ENCODE measurements at regions not wholly inside any gene's neighbourhood (a gene's known extent, or its start where the extent isn't known, plus 50 kb on each side); places are given as distances from the start of the nearest gene placed in this dataset.

GRCh38 chr4:38406243-38406642, 257.8 kb upstream of the KLF3 start:
- no peak for TF ChIP-seq POLR2A (IDR thresholded peaks at IDR 0.05)
- TF ChIP-seq POLR2AphosphoS5 (IDR thresholded peaks at IDR 0.05): no peak
- no peak for TF ChIP-seq CTCF (IDR thresholded peaks at IDR 0.05 in 8 of 11, conservative IDR thresholded peaks at IDR 0.05 in 3 of 11)

GRCh38 chr4:38409852-38410251, 254.1 kb upstream of the KLF3 start:
- no peak for TF ChIP-seq CTCF (IDR thresholded peaks at IDR 0.05 in 8 of 11, conservative IDR thresholded peaks at IDR 0.05 in 3 of 11)
- no peak for TF ChIP-seq POLR2A (IDR thresholded peaks at IDR 0.05)
- no peak for TF ChIP-seq POLR2AphosphoS5 (IDR thresholded peaks at IDR 0.05)
- H3K9me3 ChIP-seq: no peaks in the 10 kb centered on the region
- H3K36me3 ChIP-seq: no peaks in the 10 kb centered on the region
- no peaks in the 10 kb centered on the region for H3K27me3 ChIP-seq (replicated peaks in 1 of 7)
- DNase-seq: no peak
- no peaks in the 10 kb centered on the region for H3K4me1 ChIP-seq
- no peak overlapping the region for H3K4me3 ChIP-seq
- no peak overlapping the region for H3K27ac ChIP-seq
- 86 to 98% (median 91%) methylated on average over 2 of the region's 2 CpGs for WGBS, 5 donors
- intact Hi-C loops (cut with DNase I; ENCODE audit: low total_unique reads): no loop called here

More at GRCh38 chr4:38406243-38406642, 257.8 kb upstream of the KLF3 start:
- Histone ChIP-seq H3K4me1 (no peaks in the 10 kb centered on the region), H3K27me3 (replicated peaks in 1 of 7) (no peaks in the 10 kb centered on the region), H3K9me3 (no peaks in the 10 kb centered on the region), H3K4me3 (no peak overlapping the region), H3K36me3 (no peaks in the 10 kb centered on the region), H3K27ac (no peak overlapping the region)
- intact Hi-C loops (cut with DNase I; ENCODE audit: low total_unique reads): no loop called here
- WGBS, 5 donors: 86 to 98% (median 91%) methylated on average over 3 of the region's 3 CpGs
- no peak for DNase-seq

GRCh38 chr4:38411092-38411491, 252.9 kb upstream of the KLF3 start:
- intact Hi-C loops (cut with DNase I; ENCODE audit: low total_unique reads): no loop called here
- 68 to 81% (median 71%) methylated on average over 4 of the region's 4 CpGs for WGBS, 5 donors
- TF ChIP-seq POLR2AphosphoS5 (IDR thresholded peaks at IDR 0.05) (no peak), CTCF (IDR thresholded peaks at IDR 0.05 in 8 of 11, conservative IDR thresholded peaks at IDR 0.05 in 3 of 11) (no peak), POLR2A (IDR thresholded peaks at IDR 0.05) (no peak)

GRCh38 chr4:38411981-38412536, 251.9 kb upstream of the KLF3 start:
- Histone ChIP-seq H3K4me3 (no peak overlapping the region), H3K36me3 (no peaks in the 10 kb centered on the region), H3K4me1 (no peaks in the 10 kb centered on the region), H3K9me3 (no peaks in the 10 kb centered on the region), H3K27ac (no peak overlapping the region), H3K27me3 (replicated peaks in 1 of 7) (no peaks in the 10 kb centered on the region)
- intact Hi-C loops (cut with DNase I; ENCODE audit: low total_unique reads): no loop called here
- TF ChIP-seq POLR2AphosphoS5 (IDR thresholded peaks at IDR 0.05): no peak
- no peak for TF ChIP-seq POLR2A (IDR thresholded peaks at IDR 0.05)
- TF ChIP-seq CTCF (IDR thresholded peaks at IDR 0.05 in 8 of 11, conservative IDR thresholded peaks at IDR 0.05 in 3 of 11): no peak
- no peak for DNase-seq
- 68 to 88% (median 71%) methylated on average over 5 of the region's 5 CpGs for WGBS, 5 donors

More at GRCh38 chr4:38411092-38411491, 252.9 kb upstream of the KLF3 start:
- DNase-seq: no peak
- H3K36me3 ChIP-seq: no peaks in the 10 kb centered on the region
- no peak overlapping the region for H3K27ac ChIP-seq
- no peak overlapping the region for H3K4me3 ChIP-seq
- no peaks in the 10 kb centered on the region for H3K27me3 ChIP-seq (replicated peaks in 1 of 7)
- no peaks in the 10 kb centered on the region for H3K9me3 ChIP-seq
- no peaks in the 10 kb centered on the region for H3K4me1 ChIP-seq

Data from spleen (tissue), 11 donors.